ENCODE measurements at regions not wholly inside any gene's neighbourhood (a gene's known extent, or its start where the extent isn't known, plus 50 kb on each side); places are given as distances from the start of the nearest gene placed in this dataset.

DNA sequence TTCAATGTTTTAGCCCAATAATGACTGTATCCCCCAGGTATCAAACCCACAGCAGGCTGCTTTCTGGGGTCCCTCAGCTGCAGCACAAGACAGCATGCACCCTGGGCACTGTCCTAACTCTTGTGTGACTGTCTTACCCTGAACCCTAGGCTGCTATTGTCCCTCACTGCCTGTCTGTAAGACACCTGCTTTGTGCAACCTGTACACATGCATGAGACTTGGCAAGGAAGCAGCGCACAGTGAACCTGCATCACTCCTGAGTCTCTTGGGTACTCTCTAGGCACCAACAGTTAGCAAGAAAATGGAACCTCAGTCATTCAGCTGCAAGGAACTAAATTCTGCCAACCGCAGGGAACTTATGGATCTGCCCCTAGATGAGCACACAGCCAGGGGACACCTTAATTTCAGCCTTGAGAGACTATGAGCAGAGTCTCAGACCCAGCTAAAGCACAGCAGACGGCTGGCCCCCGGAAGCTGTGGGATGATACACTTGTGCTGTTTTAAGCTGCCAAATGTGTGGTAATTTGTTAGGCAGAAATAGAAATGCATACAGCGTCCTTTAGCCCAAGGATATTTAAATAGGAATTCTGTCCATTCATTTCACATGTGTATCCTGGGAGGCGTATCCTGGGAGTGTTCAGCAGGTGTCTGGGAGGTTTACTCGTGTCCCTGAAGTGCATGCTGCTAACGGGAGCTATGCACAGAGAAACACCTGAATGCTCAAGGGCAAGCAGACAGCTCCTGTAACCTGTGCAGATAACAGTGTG, 223.8 kb downstream of the KLF13 start:
- TF ChIP-seq, protein P1, sequence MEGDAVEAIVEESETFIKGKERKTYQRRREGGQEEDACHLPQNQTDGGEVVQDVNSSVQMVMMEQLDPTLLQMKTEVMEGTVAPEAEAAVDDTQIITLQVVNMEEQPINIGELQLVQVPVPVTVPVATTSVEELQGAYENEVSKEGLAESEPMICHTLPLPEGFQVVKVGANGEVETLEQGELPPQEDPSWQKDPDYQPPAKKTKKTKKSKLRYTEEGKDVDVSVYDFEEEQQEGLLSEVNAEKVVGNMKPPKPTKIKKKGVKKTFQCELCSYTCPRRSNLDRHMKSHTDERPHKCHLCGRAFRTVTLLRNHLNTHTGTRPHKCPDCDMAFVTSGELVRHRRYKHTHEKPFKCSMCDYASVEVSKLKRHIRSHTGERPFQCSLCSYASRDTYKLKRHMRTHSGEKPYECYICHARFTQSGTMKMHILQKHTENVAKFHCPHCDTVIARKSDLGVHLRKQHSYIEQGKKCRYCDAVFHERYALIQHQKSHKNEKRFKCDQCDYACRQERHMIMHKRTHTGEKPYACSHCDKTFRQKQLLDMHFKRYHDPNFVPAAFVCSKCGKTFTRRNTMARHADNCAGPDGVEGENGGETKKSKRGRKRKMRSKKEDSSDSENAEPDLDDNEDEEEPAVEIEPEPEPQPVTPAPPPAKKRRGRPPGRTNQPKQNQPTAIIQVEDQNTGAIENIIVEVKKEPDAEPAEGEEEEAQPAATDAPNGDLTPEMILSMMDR (IDR thresholded peaks at IDR 0.05): no peak
- no peak for TF ChIP-seq POLR2A (IDR thresholded peaks at IDR 0.05)

Measured in thyroid gland (tissue), 4 donors.